HG03432 (cell line): ENCODE measurements at regions not wholly inside any gene's neighbourhood (a gene's known extent, or its start where the extent isn't known, plus 50 kb on each side); places are given as distances from the start of the nearest gene placed in this dataset.

Experiments used
- ATAC-seq: cut with Tn5 transposase; IDR thresholded peaks from one replicate; pipeline ENCODE4 v1.9.1; 2021; ENCODE audit warnings: mild to moderate bottlenecking, moderate library complexity; ENCODE audit not compliant: unreplicated experiment

GRCh38 chr4:35124106-35124505 is 1120.2 kb downstream of the ARAP2 start:
- ATAC-seq: no peak

- no peak for ATAC-seq
These were observed 1118.2 kb downstream of the ARAP2 start for GRCh38 chr4:35125995-35126712.

- no peak for ATAC-seq
These were observed 1105.9 kb downstream of the ARAP2 start for GRCh38 chr4:35138449-35138848.

GRCh38 chr4:35147761-35148160 is 1096.6 kb downstream of the ARAP2 start:
- ATAC-seq: no peak

GRCh38 chr4:35151816-35152572 is 1092.3 kb downstream of the ARAP2 start:
- ATAC-seq: peak; percentile 76

GRCh38 chr4:35163168-35163567 is 1081.1 kb downstream of the ARAP2 start:
- no peak for ATAC-seq

- peak; percentile 78 for ATAC-seq
These were observed 1080.3 kb downstream of the ARAP2 start for GRCh38 chr4:35164063-35164462.

GRCh38 chr4:35166466-35166865 is 1077.8 kb downstream of the ARAP2 start:
- no peak for ATAC-seq

- no peak for ATAC-seq
These were observed 1076.9 kb downstream of the ARAP2 start for GRCh38 chr4:35167385-35167784.

GRCh38 chr4:35175487-35175886 is 1068.8 kb downstream of the ARAP2 start:
- no peak for ATAC-seq

GRCh38 chr4:35175894-35176293 is 1068.4 kb downstream of the ARAP2 start:
- no peak for ATAC-seq

- ATAC-seq: no peak
These were observed 1061.9 kb downstream of the ARAP2 start for GRCh38 chr4:35182451-35182850.

GRCh38 chr4:35189988-35190613 is 1054.2 kb downstream of the ARAP2 start:
- ATAC-seq: no peak

GRCh38 chr4:35201403-35201802 is 1042.9 kb downstream of the ARAP2 start:
- no peak for ATAC-seq

- no peak for ATAC-seq
These were observed 1027.7 kb downstream of the ARAP2 start for GRCh38 chr4:35216636-35217035.

GRCh38 chr4:35217331-35217730 is 1027.0 kb downstream of the ARAP2 start:
- no peak for ATAC-seq

- ATAC-seq: no peak
These were observed 1016.0 kb downstream of the ARAP2 start for GRCh38 chr4:35228313-35228712.

GRCh38 chr4:35229021-35229420 is 1015.3 kb downstream of the ARAP2 start:
- ATAC-seq: no peak

GRCh38 chr4:35237924-35238323 is 1006.4 kb downstream of the ARAP2 start:
- no peak for ATAC-seq

- ATAC-seq: no peak
These were observed 1005.5 kb downstream of the ARAP2 start for GRCh38 chr4:35238793-35239192.

- ATAC-seq: no peak
These were observed 997.8 kb downstream of the ARAP2 start for GRCh38 chr4:35246493-35246892.

GRCh38 chr4:35247047-35247446 is 997.3 kb downstream of the ARAP2 start:
- ATAC-seq: no peak
